CD4-positive, alpha-beta T cell treated with Interleukin-4 for 1 hour (primary cell): ENCODE measurements at regions not wholly inside any gene's neighbourhood (a gene's known extent, or its start where the extent isn't known, plus 50 kb on each side); places are given as distances from the start of the nearest gene placed in this dataset.

Source experiments
- DNase-seq, 2 donors: peaks; one replicate each; pipeline ENCODE4 v3.0.0-alpha.2; 2020 to 2022

GRCh38 chr10:36191009-36191408, 548.9 kb upstream of the FZD8 start:
- DNase-seq, result no peak

GRCh38 chr10:36188461-36188860, 546.4 kb upstream of the FZD8 start:
- no peak for DNase-seq

- no peak for DNase-seq
These were observed 546.0 kb upstream of the FZD8 start for GRCh38 chr10:36188080-36188453.

GRCh38 chr10:36187380-36188079, 545.4 kb upstream of the FZD8 start:
- no peak for DNase-seq

- DNase-seq, result no peak
These were observed 543.0 kb upstream of the FZD8 start for GRCh38 chr10:36185097-36185496.

- no peak for DNase-seq
These were observed 541.6 kb upstream of the FZD8 start for GRCh38 chr10:36183726-36184125.

GRCh38 chr10:36183056-36183455, 541.0 kb upstream of the FZD8 start:
- no peak for DNase-seq

- no peak for DNase-seq
These were observed 540.5 kb upstream of the FZD8 start for GRCh38 chr10:36182606-36183005.

- no peak for DNase-seq
These were observed 540.1 kb upstream of the FZD8 start for GRCh38 chr10:36182179-36182566.

GRCh38 chr10:36181426-36182178, 539.5 kb upstream of the FZD8 start:
- no peak for DNase-seq

GRCh38 chr10:36178616-36179015, 536.5 kb upstream of the FZD8 start:
- DNase-seq, result no peak

GRCh38 chr10:36177071-36177470, 535.0 kb upstream of the FZD8 start:
- DNase-seq, result no peak

GRCh38 chr10:36175954-36176353, 533.9 kb upstream of the FZD8 start:
- no peak for DNase-seq

- DNase-seq, result no peak
These were observed 531.3 kb upstream of the FZD8 start for GRCh38 chr10:36173364-36173763.

- DNase-seq, result no peak
These were observed 530.2 kb upstream of the FZD8 start for GRCh38 chr10:36171953-36172940.

- no peak for DNase-seq
These were observed 529.5 kb upstream of the FZD8 start for GRCh38 chr10:36171556-36171952.

GRCh38 chr10:36170943-36171501, 528.9 kb upstream of the FZD8 start:
- DNase-seq, result no peak

- no peak for DNase-seq
These were observed 528.1 kb upstream of the FZD8 start for GRCh38 chr10:36170142-36170719.

GRCh38 chr10:36168777-36169176, 526.7 kb upstream of the FZD8 start:
- DNase-seq, result no peak

GRCh38 chr10:36164556-36165504, 522.7 kb upstream of the FZD8 start:
- no peak for DNase-seq

GRCh38 chr10:36163827-36164226, 521.7 kb upstream of the FZD8 start:
- DNase-seq, result no peak

- DNase-seq, result no peak
These were observed 515.4 kb upstream of the FZD8 start for GRCh38 chr10:36157486-36157885.
